SHP77 (cell line): ENCODE measurements at regions not wholly inside any gene's neighbourhood (a gene's known extent, or its start where the extent isn't known, plus 50 kb on each side); places are given as distances from the start of the nearest gene placed in this dataset.
"Not testable (repeated sequence)": the region's sequence is repeated elsewhere in the genome, so short reads cannot be mapped to it uniquely, and the experiment has no call there.

Experiments used
- DNase-seq, 2 experiments: peaks; one replicate each; lab custom pipeline; 2025; lab: John Stamatoyannopoulos, UW

GRCh38 chr1:218874801-218875400 is 298.8 kb upstream of the LYPLAL1 start:
- no peak for DNase-seq

- DNase-seq = no peak
Observed at GRCh38 chr1:218878369-218878768, 295.3 kb upstream of the LYPLAL1 start.

- DNase-seq = no peak
Observed at GRCh38 chr1:218880484-218881060, 293.1 kb upstream of the LYPLAL1 start.

GRCh38 chr1:218882454-218882853 is 291.2 kb upstream of the LYPLAL1 start:
- no peak for DNase-seq

GRCh38 chr1:218886101-218886871 is 287.4 kb upstream of the LYPLAL1 start:
- DNase-seq = no peak

- DNase-seq = no peak
Observed at GRCh38 chr1:218887141-218887925, 286.3 kb upstream of the LYPLAL1 start.

GRCh38 chr1:218890451-218890850 is 283.2 kb upstream of the LYPLAL1 start:
- DNase-seq = no peak

- DNase-seq = no peak
Observed at GRCh38 chr1:218891577-218891976, 282.1 kb upstream of the LYPLAL1 start.

- DNase-seq = no peak
Observed at GRCh38 chr1:218895064-218895587, 278.6 kb upstream of the LYPLAL1 start.

- DNase-seq = no peak
Observed at GRCh38 chr1:218896202-218896601, 277.5 kb upstream of the LYPLAL1 start.

GRCh38 chr1:218898921-218899320 is 274.8 kb upstream of the LYPLAL1 start:
- DNase-seq = no peak

- DNase-seq = no peak
Observed at GRCh38 chr1:218900615-218901014, 273.1 kb upstream of the LYPLAL1 start.

- no peak for DNase-seq
Observed at GRCh38 chr1:218904416-218904815, 269.3 kb upstream of the LYPLAL1 start.

GRCh38 chr1:218916720-218917119 is 257.0 kb upstream of the LYPLAL1 start:
- no peak for DNase-seq

GRCh38 chr1:218917656-218918055 is 256.0 kb upstream of the LYPLAL1 start:
- DNase-seq = no peak

GRCh38 chr1:218925777-218926176 is 247.9 kb upstream of the LYPLAL1 start:
- no peak for DNase-seq

GRCh38 chr1:218926631-218927030 is 247.0 kb upstream of the LYPLAL1 start:
- DNase-seq = no peak

GRCh38 chr1:218930000-218930399 is 243.7 kb upstream of the LYPLAL1 start:
- no peak for DNase-seq

- no peak for DNase-seq
Observed at GRCh38 chr1:218930472-218931241, 243.0 kb upstream of the LYPLAL1 start.

GRCh38 chr1:218931324-218931723 is 242.4 kb upstream of the LYPLAL1 start:
- DNase-seq = no peak

GRCh38 chr1:218933513-218933912 is 240.2 kb upstream of the LYPLAL1 start:
- no peak for DNase-seq

- DNase-seq = not testable (repeated sequence)
Observed at GRCh38 chr1:218935408-218935807, 238.3 kb upstream of the LYPLAL1 start.
